PC-9 (cell line): ENCODE measurements at regions not wholly inside any gene's neighbourhood (a gene's known extent, or its start where the extent isn't known, plus 50 kb on each side); places are given as distances from the start of the nearest gene placed in this dataset.

Source experiments
- BruUV-seq: library from RNA; stranded (reverse); fragments of 400-500 nt; replicated peaks from 2 replicates; lab custom pipeline; 2021; lab: Mats Ljungman, UMichigan
- CTCF ChIA-PET: fragments of 300-600 bp; sonication (Branson Sonifier 250); formaldehyde crosslinking; loops from one replicate; lab custom pipeline; 2022; ENCODE audit warnings: antibody characterized with exemption; lab: Charles Lee
- POLR2A ChIA-PET: fragments of 300-600 bp; sonication (Branson Sonifier 250); formaldehyde crosslinking; loops from one replicate; lab custom pipeline; 2022; ENCODE audit warnings: antibody characterized with exemption; ENCODE audit not compliant: unreplicated experiment; lab: Charles Lee
- DNase-seq, 2 experiments: peaks; one replicate each; pipeline versions ENCODE4 v3.0.0 to v3.0.0-alpha.2; 2015 to 2022; ENCODE audit warnings: mixed read lengths in 1 of 2
- H2AFZ ChIP-seq: fragments of 200-600 bp; sonication (generic); 2 replicates; pipeline ENCODE4 v1.8.1; 2017; ENCODE audit warnings: antibody characterized with exemption
- H3F3A ChIP-seq: fragments of 200-600 bp; sonication (generic); 2 replicates; pipeline ENCODE4 v1.8.1; 2017; ENCODE audit warnings: antibody characterized with exemption, mild to moderate bottlenecking, low read depth; ENCODE audit not compliant: insufficient read depth
- H3K27ac ChIP-seq: fragments of 200-600 bp; sonication (generic); 2 replicates; pipeline ENCODE4 v1.6.1; 2016; ENCODE audit warnings: mixed run types
- H3K27me3 ChIP-seq: fragments of 200-600 bp; sonication (generic); 2 replicates; pipeline ENCODE4 v1.6.1; 2016; ENCODE audit warnings: low read depth, mixed run types; ENCODE audit not compliant: insufficient read depth
- H3K36me3 ChIP-seq: fragments of 200-600 bp; sonication (generic); 2 replicates; pipeline ENCODE4 v1.6.1; 2016; ENCODE audit warnings: low read depth, mixed run types
- H3K4me1 ChIP-seq: fragments of 200-600 bp; sonication (generic); replicated peaks from 2 replicates; pipeline ENCODE4 v1.6.1; 2016; ENCODE audit warnings: mixed run types; ENCODE audit not compliant: insufficient read depth
- H3K4me2 ChIP-seq: fragments of 200-600 bp; sonication (generic); 2 replicates; pipeline ENCODE4 v1.6.1; 2017; ENCODE audit warnings: mixed run types
- H3K4me3 ChIP-seq: fragments of 200-600 bp; sonication (generic); 2 replicates; pipeline ENCODE4 v1.6.1; 2016; ENCODE audit warnings: mixed run types
- H3K79me2 ChIP-seq: fragments of 200-600 bp; sonication (generic); 2 replicates; pipeline ENCODE4 v1.6.1; 2017; ENCODE audit warnings: low read depth, mixed run types
- H3K9me2 ChIP-seq: fragments of 200-600 bp; sonication (generic); 2 replicates; pipeline ENCODE4 v1.8.1; 2017; ENCODE audit warnings: mild to moderate bottlenecking; ENCODE audit not compliant: insufficient read depth
- H3K9me3 ChIP-seq: fragments of 200-600 bp; sonication (generic); 2 replicates; pipeline ENCODE4 v1.8.1; 2016; ENCODE audit warnings: low read depth; ENCODE audit not compliant: insufficient read depth
- H4K20me1 ChIP-seq: fragments of 200-600 bp; sonication (generic); 2 replicates; pipeline ENCODE4 v1.8.1; 2017; ENCODE audit not compliant: insufficient read depth
- CTCF ChIP-seq: fragments of 200-600 bp; sonication (generic); conservative IDR thresholded peaks from 2 replicates; pipeline ENCODE4 v1.6.1; 2017; ENCODE audit warnings: mixed run types, antibody characterized with exemption, mild to moderate bottlenecking, moderate library complexity
- EZH2 ChIP-seq: fragments of 200-600 bp; sonication (generic); IDR thresholded peaks from 2 replicates; pipeline ENCODE4 v1.8.0; 2017; ENCODE audit warnings: antibody characterized with exemption, low read depth
- intact Hi-C: fragments of 100-400 bp; cut with micrococcal nuclease; formaldehyde crosslinking; loops from one replicate; pipeline ENCODE4 v1.10.0; 2022; ENCODE audit not compliant: unreplicated experiment

DNA sequence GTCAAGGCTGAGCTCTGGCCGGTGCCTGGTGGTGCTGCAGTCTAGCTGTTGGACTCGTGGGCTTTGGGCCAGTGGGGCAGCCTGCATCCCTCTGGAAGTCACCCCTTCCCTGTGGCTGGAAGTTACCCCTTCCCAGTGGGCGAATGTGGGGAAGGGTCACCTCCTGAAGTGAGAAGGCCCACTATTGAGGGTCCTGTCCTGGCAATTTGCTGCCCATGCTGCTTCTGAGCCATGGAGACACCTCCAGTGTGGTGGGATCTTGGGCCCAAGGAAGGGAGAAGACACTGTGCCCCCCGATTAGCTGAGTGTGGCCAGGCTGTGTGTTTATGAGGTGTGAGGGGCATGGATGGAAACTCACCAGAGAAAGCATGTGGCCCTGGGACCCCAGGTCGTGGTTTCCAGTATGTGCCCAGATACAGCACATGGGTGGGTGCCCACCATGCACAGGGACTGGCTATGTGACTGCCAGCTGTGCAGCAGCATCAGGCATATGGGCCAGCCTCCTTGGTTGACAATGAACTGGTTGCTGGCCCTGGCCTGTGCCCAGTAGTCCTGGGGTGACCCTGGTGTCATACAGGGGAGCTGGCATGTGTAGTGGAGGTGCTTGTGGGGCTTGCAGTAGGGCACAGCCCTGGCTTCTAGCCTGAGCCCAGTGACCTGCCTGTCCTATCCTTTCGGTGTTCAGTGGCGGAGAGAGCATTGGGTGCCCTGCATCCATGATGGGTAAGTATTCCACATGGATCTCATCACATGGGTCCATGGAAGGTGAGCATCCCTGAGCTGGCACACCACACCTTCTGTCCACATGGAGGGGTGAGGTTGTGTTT is 221.2 kb downstream of the SNRPN start:
- no peaks in the 10 kb centered on the region for H3K36me3 ChIP-seq
- intact Hi-C loops = no loop called here
- no peak overlapping the region for H3K4me3 ChIP-seq
- no peaks in the 10 kb centered on the region for H3K9me3 ChIP-seq
- H3K79me2 ChIP-seq = no peaks in the 10 kb centered on the region
- no peaks in the 10 kb centered on the region for H3K4me1 ChIP-seq
- DNase-seq = no peak
- H3K27ac ChIP-seq = no peak overlapping the region
- no peak overlapping the region for H2AFZ ChIP-seq
- POLR2A ChIA-PET = no interaction called here
- TF ChIP-seq CTCF = no peak
- TF ChIP-seq EZH2 = no peak
- H3K27me3 ChIP-seq = no peaks in the 10 kb centered on the region
- H4K20me1 ChIP-seq = no peaks in the 10 kb centered on the region
- CTCF ChIA-PET = no interaction called here
- no peak overlapping the region for H3K4me2 ChIP-seq
- no peaks in the 10 kb centered on the region for H3F3A ChIP-seq
- H3K9me2 ChIP-seq = no peaks in the 10 kb centered on the region
- BruUV-seq = no TSS peak

DNA sequence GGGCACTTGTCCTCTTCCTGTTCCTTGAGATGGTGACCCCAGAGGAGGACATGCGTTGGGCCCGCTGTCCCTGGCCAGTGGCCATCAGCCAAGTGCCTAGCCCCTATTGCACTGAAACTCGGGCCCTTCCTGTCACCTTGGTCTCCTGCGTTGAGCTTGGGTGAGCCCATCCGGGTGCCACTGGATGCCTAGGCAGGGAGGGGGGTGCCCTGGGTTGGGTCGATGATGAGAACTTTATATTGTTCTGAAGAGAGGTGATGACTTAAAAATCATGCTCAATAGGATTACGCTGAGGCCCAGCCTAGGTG is 221.8 kb downstream of the SNRPN start:
- Histone ChIP-seq H3K27me3 (no peaks in the 10 kb centered on the region), H3F3A (no peaks in the 10 kb centered on the region), H2AFZ (no peak overlapping the region), H3K9me3 (no peaks in the 10 kb centered on the region), H3K4me1 (no peaks in the 10 kb centered on the region), H3K4me3 (no peak overlapping the region), H3K9me2 (no peaks in the 10 kb centered on the region), H3K4me2 (no peak overlapping the region), H3K36me3 (no peaks in the 10 kb centered on the region), H3K27ac (no peak overlapping the region), H3K79me2 (no peaks in the 10 kb centered on the region), H4K20me1 (no peaks in the 10 kb centered on the region)
- CTCF ChIA-PET = no interaction called here
- BruUV-seq = no TSS peak
- no peak for DNase-seq
- POLR2A ChIA-PET = no interaction called here
- TF ChIP-seq CTCF (no peak), EZH2 (no peak)
- intact Hi-C loops = no loop called here

- Histone ChIP-seq H4K20me1 (no peaks in the 10 kb centered on the region), H3K79me2 (no peaks in the 10 kb centered on the region), H3K4me1 (no peaks in the 10 kb centered on the region), H3K9me2 (no peaks in the 10 kb centered on the region), H2AFZ (no peak overlapping the region), H3K36me3 (no peaks in the 10 kb centered on the region), H3K4me2 (no peak overlapping the region), H3K9me3 (no peaks in the 10 kb centered on the region), H3K27ac (no peak overlapping the region), H3K27me3 (no peaks in the 10 kb centered on the region), H3F3A (no peaks in the 10 kb centered on the region), H3K4me3 (no peak overlapping the region)
- TF ChIP-seq EZH2 = no peak
- TF ChIP-seq CTCF = no peak
- ChIA-PET POLR2A (no interaction called here), CTCF (no interaction called here)
- BruUV-seq = no TSS peak
- intact Hi-C loops = no loop called here
- DNase-seq = no peak
Observed at GRCh38 chr15:25176991-25177954, 222.5 kb downstream of the SNRPN start.
